A673 (cell line): ENCODE measurements at regions not wholly inside any gene's neighbourhood (a gene's known extent, or its start where the extent isn't known, plus 50 kb on each side); places are given as distances from the start of the nearest gene placed in this dataset.
A peak's percentile ranks its signal among the peaks of the same experiment; 100 is the strongest.

ENCODE experiments used
- BruUV-seq: library from RNA; stranded (reverse); fragments of 400-500 nt; replicated peaks from 2 replicates; lab custom pipeline; 2021; lab: Mats Ljungman, UMichigan
- CTCF ChIA-PET: fragments of 300-600 bp; sonication (Branson Sonifier 250); formaldehyde crosslinking; loops from one replicate; lab custom pipeline; 2022; ENCODE audit warnings: antibody characterized with exemption; lab: Charles Lee
- POLR2A ChIA-PET: fragments of 300-600 bp; sonication (Branson Sonifier 250); formaldehyde crosslinking; loops from one replicate; lab custom pipeline; 2022; ENCODE audit warnings: antibody characterized with exemption; ENCODE audit not compliant: low non-redundant PET; lab: Charles Lee
- DNase-seq: peaks from one replicate; pipeline ENCODE4 v3.0.0-alpha.2; 2015; ENCODE audit warnings: low spot score
- H3K27ac ChIP-seq: fragments of 200-600 bp; sonication (generic); 2 replicates; pipeline ENCODE4 v1.5.1; 2016; ENCODE audit warnings: mixed run types, low read depth, mild to moderate bottlenecking, mixed read lengths, antibody characterized with exemption, low read length; ENCODE audit not compliant: poor library complexity, severe bottlenecking
- H3K27me3 ChIP-seq: fragments of 200-600 bp; sonication (generic); replicated peaks from 2 replicates; pipeline ENCODE4 v1.6.1; 2017; ENCODE audit warnings: mixed run types, low read depth, mild to moderate bottlenecking, mixed read lengths, antibody characterized with exemption, low read length; ENCODE audit not compliant: insufficient read depth, poor library complexity
- H3K36me3 ChIP-seq: fragments of 200-600 bp; sonication (generic); 2 replicates; pipeline ENCODE4 v1.6.1; 2016; ENCODE audit warnings: mixed run types, mild to moderate bottlenecking, mixed read lengths, antibody characterized with exemption, low read length; ENCODE audit not compliant: insufficient read depth, poor library complexity, severe bottlenecking
- H3K4me1 ChIP-seq: fragments of 200-600 bp; sonication (generic); 2 replicates; pipeline ENCODE4 v1.6.1; 2017; ENCODE audit warnings: mixed run types, mild to moderate bottlenecking, mixed read lengths, antibody characterized with exemption, low read length; ENCODE audit not compliant: insufficient read depth, poor library complexity, severe bottlenecking
- H3K4me3 ChIP-seq: fragments of 200-600 bp; sonication (generic); 2 replicates; pipeline ENCODE4 v1.5.1; 2016; ENCODE audit warnings: low read depth, mixed run types, mild to moderate bottlenecking, mixed read lengths, low read length; ENCODE audit not compliant: poor library complexity, severe bottlenecking
- H3K9me3 ChIP-seq: fragments of 200-600 bp; sonication (generic); 2 replicates; pipeline ENCODE4 v1.6.1; 2016; ENCODE audit warnings: mixed run types, low read depth, mild to moderate bottlenecking, mixed read lengths, antibody characterized with exemption, low read length; ENCODE audit not compliant: poor library complexity, severe bottlenecking
- EZH2 ChIP-seq: fragments of 200-600 bp; sonication (generic); IDR thresholded peaks from 2 replicates; pipeline ENCODE4 v1.6.1; 2017; ENCODE audit warnings: borderline replicate concordance, low read depth, mild to moderate bottlenecking, mixed read lengths, antibody characterized with exemption, low read length; ENCODE audit not compliant: poor library complexity, severe bottlenecking
- intact Hi-C: fragments of 100-400 bp; cut with micrococcal nuclease; formaldehyde crosslinking; loops from one replicate; pipeline ENCODE4 v1.10.0; 2022; ENCODE audit not compliant: unreplicated experiment
- TF ChIP-seq, protein P1 (sequence below): fragments of 300-800, 200-600 bp; sonication (generic); conservative IDR thresholded peaks from 2 replicates; pipeline ENCODE4 v1.5.1; 2017; ENCODE audit warnings: low read depth, mild to moderate bottlenecking, antibody characterized with exemption, low read length, moderate library complexity, mixed read lengths

DNA sequence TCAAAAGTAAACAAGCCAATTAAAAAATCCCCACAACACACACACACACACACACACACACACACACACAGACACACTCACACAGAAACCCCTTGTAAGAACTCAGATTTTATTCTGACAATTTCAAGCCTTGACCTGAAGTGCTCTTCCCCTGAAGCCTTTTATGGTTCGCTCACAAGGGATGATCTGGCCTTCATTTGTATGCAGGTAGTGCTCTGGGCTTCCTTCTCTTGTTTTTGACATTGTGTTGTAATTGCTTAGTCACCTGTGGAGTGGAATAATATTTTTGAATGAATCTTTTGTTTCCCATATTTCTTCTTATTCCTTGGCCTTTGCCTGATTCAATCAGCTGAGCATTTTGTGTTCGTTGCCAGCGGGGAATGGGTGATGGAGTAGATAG is 83.3 kb upstream of the CSRP2 start:
- CTCF ChIA-PET, result no interaction called here
- no TSS peak for BruUV-seq

DNA sequence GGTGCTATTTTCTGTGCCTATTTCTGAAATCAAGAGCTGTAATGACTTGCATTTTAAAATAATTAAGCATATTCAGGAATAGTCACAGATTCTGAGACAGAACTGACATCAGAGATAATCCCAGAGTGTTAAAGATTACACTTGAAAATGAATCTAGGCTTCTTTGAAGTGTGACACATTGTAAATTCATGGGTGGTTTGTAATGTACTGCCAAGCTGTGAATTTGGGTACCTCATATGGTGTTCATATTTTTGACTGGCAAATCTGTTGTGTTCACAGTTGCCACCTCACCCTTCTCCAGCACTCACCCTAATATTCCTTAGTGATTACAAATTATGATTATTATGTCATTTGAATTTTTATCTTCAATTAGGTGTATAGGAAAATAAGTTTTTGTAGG is 78.5 kb upstream of the CSRP2 start:
- no peaks in the 10 kb centered on the region for H3K36me3 ChIP-seq
- TF ChIP-seq, protein P1, sequence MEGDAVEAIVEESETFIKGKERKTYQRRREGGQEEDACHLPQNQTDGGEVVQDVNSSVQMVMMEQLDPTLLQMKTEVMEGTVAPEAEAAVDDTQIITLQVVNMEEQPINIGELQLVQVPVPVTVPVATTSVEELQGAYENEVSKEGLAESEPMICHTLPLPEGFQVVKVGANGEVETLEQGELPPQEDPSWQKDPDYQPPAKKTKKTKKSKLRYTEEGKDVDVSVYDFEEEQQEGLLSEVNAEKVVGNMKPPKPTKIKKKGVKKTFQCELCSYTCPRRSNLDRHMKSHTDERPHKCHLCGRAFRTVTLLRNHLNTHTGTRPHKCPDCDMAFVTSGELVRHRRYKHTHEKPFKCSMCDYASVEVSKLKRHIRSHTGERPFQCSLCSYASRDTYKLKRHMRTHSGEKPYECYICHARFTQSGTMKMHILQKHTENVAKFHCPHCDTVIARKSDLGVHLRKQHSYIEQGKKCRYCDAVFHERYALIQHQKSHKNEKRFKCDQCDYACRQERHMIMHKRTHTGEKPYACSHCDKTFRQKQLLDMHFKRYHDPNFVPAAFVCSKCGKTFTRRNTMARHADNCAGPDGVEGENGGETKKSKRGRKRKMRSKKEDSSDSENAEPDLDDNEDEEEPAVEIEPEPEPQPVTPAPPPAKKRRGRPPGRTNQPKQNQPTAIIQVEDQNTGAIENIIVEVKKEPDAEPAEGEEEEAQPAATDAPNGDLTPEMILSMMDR, result no peak
- peak; percentile 15 for DNase-seq
- no peak overlapping the region for H3K4me3 ChIP-seq
- no peaks in the 10 kb centered on the region for H3K9me3 ChIP-seq
- H3K27me3 ChIP-seq, result no peaks in the 10 kb centered on the region
- POLR2A ChIA-PET, result no interaction called here
- intact Hi-C loops, result no loop called here
- peaks cover 8% of the 10 kb centered on the region for H3K4me1 ChIP-seq
- CTCF ChIA-PET, result no interaction called here
- BruUV-seq, result no TSS peak
- no peak overlapping the region for H3K27ac ChIP-seq

More for the DNA sequence above, 83.3 kb upstream of the CSRP2 start:
- Histone ChIP-seq H3K9me3 (no peaks in the 10 kb centered on the region), H3K36me3 (no peaks in the 10 kb centered on the region), H3K4me1 (peaks cover 8% of the 10 kb centered on the region), H3K27ac (no peak overlapping the region), H3K27me3 (no peaks in the 10 kb centered on the region), H3K4me3 (no peak overlapping the region)
- TF ChIP-seq, protein P1, result no peak
- TF ChIP-seq EZH2, result no peak
- DNase-seq, result no peak
- POLR2A ChIA-PET, result no interaction called here
- intact Hi-C loops, result no loop called here

DNA sequence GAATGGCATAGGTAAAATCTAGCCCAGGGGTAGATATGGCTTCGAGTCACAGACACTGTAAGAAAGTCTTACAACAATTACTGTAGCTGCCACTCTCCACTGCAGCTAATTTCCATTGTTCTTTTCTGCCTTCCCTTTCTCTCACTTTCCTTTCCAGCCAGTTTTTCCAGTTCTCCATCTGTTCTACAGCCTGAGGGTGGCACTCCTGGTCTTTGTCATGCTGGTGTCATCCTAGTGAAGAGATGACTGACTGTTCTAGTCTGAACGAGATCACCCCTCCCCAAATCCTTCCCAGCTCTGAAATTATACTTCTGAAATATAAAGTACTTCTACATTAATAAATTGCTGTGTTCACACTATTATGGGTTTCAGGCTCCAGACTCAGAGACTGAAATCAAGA is 74.2 kb upstream of the CSRP2 start:
- no TSS peak for BruUV-seq
- Histone ChIP-seq H3K36me3 (no peaks in the 10 kb centered on the region), H3K4me1 (peaks cover 4% of the 10 kb centered on the region), H3K9me3 (no peaks in the 10 kb centered on the region), H3K27me3 (no peaks in the 10 kb centered on the region), H3K4me3 (no peak overlapping the region), H3K27ac (no peak overlapping the region)
- no peak for DNase-seq
- intact Hi-C loops, result loop anchor here (5.0 kb wide), 1 partner anchor 54 kb away; no protein-coding TSS in a partner anchor
- POLR2A ChIA-PET, result interaction anchor here (0.7 kb wide), 1 partner anchor 333 kb away, joined by 9 read pairs; no protein-coding TSS in a partner anchor
- CTCF ChIA-PET, result no interaction called here
- TF ChIP-seq, protein P1, result peak; percentile 36
- no peak for TF ChIP-seq EZH2
